ENCODE measurements at regions not wholly inside any gene's neighbourhood (a gene's known extent, or its start where the extent isn't known, plus 50 kb on each side); places are given as distances from the start of the nearest gene placed in this dataset.

DNA sequence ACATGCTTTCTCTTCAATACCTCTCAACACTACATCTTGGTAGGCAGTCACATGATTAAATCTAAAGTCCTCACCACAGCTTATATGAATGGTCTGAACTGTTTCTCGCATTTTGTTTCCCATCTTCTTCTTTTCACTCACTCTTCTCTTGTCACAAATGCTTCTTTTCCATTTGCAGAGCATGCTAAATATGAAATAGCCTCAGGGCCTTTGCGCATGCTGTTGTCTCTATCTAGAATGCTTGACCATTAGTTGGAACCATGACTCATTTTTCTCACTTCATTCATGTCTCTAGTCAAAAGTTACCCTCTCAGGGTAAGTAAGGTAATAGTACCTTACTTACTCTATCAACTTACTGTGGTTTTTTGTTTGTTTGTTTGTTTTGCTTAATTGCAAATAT, 239.7 kb downstream of the PTPRC start:
- no peak for TF ChIP-seq EZH2 (IDR thresholded peaks at IDR 0.05; ENCODE audit: borderline replicate concordance, low read length)
- TF ChIP-seq, protein P1, sequence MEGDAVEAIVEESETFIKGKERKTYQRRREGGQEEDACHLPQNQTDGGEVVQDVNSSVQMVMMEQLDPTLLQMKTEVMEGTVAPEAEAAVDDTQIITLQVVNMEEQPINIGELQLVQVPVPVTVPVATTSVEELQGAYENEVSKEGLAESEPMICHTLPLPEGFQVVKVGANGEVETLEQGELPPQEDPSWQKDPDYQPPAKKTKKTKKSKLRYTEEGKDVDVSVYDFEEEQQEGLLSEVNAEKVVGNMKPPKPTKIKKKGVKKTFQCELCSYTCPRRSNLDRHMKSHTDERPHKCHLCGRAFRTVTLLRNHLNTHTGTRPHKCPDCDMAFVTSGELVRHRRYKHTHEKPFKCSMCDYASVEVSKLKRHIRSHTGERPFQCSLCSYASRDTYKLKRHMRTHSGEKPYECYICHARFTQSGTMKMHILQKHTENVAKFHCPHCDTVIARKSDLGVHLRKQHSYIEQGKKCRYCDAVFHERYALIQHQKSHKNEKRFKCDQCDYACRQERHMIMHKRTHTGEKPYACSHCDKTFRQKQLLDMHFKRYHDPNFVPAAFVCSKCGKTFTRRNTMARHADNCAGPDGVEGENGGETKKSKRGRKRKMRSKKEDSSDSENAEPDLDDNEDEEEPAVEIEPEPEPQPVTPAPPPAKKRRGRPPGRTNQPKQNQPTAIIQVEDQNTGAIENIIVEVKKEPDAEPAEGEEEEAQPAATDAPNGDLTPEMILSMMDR (IDR thresholded peaks at IDR 0.05; ENCODE audit: low read length): no peak

Data from OCI-LY1 (cell line).